DMS79 treated with DMSO at 0.1 percent for 48 hours (cell line): ENCODE measurements at regions not wholly inside any gene's neighbourhood (a gene's known extent, or its start where the extent isn't known, plus 50 kb on each side); places are given as distances from the start of the nearest gene placed in this dataset.

Experiments
- DNase-seq: peaks from one replicate; lab custom pipeline; 2025; lab: John Stamatoyannopoulos, UW

DNA sequence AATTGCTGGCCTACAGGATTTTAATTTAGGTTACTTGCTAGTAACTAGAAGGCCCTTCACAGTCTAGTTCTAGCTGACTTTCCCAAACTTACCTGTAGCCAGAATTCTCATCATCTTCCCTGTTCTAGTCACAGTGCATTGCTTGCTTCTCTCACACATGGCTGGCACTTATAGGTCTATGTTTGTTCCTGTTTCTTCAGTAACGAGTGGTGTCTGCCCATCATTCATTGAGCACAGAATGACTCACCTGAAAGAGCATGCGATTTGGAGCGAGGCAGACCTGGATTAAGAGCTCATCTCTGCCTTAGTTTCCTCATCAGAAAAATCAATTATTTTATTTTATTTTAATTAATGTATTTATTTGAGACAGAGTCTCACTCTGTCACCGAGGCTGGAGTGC lies 201.7 kb upstream of the ANK2 start:
- DNase-seq: no peak

DNA sequence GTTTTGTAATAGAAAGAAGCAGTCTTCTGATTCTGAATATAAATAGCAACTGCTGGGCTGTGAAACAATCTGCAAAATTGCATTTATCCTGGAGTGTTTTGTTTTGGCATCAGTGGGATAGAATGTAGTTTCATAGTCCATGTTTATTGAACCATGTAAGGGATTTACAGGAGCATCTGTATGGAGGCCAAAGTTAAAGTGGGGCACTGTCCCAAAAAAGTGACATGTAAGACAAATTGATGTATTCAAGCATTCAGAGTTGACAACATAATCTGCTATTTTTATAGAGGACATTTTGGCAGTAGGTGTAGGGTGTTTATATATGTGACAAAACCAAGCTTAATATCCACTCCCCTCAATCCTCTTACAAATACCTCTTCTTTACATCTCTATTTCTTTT lies 200.5 kb upstream of the ANK2 start:
- DNase-seq: no peak

DNA sequence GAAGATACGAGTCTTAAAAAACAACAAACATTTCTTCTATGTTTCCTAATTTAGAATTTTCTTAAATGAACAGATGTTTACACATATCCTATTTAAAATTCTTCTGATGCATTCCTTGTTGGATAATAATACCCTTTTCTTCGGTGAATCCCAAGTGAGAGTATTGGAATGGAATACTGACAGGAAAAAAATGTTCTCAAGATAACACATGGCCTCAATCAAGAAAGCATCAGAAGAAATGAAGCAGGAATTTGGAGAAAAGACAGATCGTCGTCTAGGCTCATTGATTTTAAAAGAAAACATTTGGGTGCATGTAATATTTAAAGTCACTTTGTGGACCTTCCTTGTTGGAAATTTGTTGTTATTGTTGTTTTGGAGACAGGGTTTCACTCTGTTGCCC lies 196.9 kb upstream of the ANK2 start:
- no peak for DNase-seq

DNA sequence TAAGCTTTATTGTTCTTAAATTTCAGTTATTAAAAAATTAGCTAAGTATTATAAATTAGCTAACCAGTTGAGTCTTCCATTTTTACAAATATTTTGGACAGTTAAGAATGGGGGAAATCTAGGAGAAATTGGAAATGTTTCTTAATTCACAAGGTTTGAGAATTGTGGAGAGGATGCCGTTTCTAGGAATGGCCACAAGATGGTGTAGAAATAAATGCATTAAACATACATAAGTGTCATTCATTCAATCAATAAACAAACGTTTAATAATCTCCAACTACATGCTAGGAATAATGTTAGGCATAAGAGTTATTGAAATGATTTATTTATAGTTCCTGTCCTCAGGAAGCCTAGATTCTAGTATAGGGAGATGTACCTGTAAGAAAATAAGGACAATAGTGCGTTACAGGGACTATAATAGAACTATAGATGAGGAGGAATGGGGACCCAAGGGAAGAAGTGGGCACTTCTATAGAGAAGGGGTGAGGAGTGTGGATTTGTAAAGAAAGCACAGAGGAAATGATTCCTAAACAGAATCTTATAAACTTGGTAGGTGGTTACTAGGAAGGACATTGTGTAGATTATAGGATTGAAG lies 195.7 kb upstream of the ANK2 start:
- DNase-seq: no peak

DNA sequence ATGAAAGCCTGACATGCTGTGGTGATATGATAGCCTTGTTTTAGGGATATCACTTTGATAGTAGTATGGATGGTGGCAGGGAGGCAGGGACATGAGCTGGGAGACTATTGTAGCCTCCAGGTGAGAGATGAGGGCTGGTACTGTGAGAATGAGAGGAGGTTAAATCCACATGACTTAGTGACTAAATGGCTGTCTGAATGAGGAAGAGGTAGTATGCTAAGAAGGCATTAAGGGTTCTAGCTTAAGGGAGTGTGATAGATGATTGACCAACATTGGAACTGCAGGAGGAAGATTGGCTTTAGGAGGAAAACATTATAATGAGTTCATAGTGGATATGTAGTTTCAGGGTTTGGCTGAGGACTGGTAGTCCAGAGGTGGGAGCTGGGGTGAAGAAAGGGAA lies 195.0 kb upstream of the ANK2 start:
- no peak for DNase-seq

DNA sequence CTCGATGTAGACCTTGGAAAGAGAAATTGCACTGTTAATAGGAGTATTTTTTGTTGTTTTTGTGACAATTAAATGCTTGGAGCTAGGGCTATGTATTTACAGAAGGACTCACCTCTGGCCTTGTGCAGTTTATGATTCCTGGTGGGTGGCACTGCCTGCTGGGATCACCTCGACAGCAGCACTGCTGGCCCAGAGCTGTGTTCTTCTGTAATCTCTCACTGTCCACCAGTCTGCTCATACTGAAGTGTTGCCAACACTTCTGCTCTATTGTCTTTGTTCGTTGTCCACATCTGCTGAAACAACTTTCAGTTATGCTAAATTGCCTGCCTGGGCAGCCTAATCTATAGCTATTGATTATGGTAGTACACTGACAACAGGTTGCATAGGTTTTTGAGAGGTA lies 194.4 kb upstream of the ANK2 start:
- DNase-seq: no peak

DNA sequence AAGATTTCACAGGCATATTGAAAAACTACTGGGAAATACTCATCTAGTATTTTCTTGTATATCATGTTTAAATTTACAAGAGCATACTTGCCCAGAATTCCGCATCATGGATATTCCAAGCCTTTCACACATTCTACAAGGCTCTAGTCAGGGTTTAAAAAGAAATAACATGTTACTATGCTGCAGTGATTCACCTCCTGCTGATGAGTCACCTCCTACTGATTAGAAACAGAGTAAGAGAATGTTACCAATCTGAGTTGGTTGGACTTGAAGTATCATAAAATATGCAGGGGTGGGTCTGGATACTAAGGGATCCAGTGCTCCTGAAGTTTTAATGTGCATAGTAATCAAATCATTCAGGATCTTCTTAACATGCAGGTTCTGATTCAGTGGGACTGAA lies 192.0 kb upstream of the ANK2 start:
- DNase-seq: no peak

DNA sequence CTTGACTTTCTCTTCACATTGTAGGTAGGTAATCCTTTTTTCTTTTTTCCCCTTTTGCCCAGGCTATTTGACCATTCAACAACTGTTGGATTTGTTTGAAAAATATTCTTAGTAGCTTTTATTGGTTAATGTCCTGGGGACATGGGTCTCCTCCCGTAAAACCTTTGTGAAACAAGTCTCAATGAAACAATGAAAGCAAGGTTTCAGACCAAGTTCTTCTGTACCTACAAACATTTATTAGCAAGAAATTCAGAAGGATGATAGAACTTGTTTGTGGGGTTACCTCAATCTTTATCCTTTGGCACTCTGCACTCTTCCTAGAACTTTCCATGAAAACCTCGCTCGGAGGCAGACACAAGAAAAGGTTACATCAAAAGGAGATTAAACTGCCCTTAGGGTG lies 190.7 kb upstream of the ANK2 start:
- DNase-seq: no peak

DNA sequence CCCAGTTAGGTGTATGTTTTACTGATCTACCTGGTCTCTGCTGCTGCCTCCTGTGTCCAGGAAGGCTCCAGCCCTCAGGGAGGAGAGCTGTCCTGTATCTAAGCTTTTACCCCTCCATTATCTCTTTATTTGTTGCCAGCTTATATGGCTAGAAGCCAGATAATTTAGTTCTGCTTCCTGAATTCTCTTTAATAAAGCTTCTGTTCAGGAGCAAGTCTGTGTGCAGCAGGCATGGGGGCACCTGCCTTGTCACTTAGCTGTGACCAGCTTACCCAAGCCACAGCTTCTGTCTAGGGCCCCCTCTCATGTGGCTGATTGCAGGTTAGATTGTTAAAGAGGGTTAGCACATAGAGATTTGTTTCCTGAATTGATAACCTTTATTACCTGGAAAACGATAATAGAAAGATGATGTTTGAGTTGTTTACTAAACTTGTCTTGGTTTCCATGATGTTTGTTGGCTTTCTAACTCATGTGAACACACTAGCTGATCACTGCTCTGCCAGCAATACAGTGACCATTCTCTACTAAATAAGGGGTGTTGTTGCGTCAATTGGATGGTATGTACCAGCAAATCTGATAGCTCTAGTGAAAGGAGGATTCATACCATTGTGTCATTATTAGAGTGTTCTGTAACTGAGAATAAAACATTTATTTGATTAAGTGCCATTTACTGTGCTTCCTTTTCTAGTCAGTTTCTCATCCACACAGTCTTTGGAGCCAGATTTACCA lies 189.8 kb upstream of the ANK2 start:
- no peak for DNase-seq

DNA sequence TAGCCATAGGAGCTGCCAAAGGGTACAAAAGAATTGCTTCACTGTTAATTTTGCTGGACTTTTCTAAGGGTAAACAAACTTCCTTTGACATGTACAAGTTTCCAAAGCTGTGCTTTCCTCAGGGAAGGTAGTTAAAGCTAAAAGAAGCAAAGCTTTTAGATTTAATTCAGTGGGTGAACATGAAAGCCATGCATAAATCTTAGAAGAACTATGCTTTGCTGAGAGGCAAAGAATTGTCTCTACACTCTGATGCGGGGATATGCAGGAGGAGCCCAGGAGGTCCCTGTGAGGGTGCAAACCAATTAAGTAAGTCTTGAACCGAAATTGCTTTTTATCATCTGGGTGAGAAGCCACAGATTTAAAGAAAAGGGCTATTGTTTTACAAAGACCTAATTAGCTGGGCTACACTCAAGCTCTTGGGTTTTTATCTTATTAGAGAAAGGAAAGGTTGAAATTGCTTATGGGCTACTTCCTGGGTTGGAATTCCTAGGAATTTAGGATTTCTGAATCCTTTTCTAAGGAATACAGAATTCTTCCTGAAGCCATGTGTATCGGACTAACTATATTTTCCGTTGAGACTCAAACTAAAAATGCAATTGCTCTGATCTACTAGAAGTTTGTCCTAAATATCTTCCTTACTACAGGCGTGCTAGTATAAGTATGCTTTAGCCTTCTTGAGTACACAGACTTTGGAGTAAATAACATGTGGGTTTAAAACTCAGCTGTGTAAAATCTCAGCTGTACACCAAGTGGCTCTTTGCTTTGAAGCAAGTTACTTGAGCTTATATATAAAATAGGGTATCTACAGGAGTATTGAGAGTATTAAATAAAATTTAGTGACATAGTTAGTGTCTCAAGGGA lies 188.4 kb upstream of the ANK2 start:
- DNase-seq: no peak

DNA sequence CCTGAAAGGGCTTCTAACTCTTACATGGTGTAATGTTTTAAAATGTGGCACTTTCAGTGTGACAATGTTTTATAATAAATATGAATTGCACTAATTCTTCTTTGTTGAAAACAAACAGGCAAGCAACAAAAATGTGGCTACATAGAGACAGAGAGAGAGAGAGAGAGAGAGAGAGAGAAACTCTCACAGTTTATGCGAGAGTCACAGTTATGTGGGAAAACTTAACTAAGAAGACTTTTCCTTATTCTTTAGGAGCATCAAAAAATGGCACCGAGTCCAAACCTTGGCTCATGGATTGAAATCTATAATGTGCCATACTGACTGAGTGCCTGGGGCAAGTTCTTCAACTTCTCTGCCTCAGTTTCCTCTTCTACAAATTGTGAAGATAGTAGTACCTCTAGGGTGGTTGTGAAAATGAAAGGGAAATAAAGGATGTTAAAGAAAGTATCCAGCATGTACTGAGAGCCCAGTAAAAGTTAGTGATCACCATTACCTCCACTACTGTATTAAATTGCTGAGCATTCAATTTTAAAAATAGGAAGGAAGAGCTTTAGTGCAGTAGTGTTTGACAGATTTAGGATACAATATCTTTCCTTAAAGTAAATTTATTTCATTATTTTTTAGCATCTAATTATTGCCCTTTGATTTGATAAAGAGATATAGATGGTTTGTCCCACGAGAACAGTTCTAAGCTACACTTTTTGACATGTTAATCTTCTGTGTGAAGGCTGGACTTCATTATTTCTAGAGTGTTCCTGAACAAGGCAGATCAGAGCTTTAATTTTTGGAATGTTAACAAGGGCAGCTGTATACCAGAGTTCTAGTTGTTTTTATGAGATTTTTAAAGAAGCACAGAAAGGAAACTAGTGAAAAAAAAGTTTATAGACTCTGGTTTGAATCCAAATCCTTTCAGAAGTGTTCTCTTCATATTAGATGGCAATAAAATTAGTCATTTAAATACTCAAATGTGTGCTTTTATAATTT lies 187.5 kb upstream of the ANK2 start:
- no peak for DNase-seq

DNA sequence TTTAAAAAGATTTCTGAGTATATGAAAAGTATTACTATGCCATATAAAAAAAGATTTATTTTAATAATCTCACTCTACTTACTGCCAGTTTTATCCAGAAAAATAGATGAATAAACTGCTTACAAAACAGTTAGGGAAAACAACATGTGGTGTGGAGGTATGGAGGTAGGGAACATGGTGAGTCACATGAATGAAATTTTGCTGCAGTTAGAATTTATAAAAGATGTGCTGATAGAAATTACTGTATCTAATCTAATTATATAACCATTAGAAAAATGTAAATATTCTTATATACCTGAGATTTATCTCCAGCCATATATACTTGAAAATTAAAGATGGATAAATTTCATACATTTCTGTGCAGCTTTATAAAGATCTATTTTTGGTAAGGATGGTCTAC lies 184.0 kb upstream of the ANK2 start:
- no peak for DNase-seq

DNA sequence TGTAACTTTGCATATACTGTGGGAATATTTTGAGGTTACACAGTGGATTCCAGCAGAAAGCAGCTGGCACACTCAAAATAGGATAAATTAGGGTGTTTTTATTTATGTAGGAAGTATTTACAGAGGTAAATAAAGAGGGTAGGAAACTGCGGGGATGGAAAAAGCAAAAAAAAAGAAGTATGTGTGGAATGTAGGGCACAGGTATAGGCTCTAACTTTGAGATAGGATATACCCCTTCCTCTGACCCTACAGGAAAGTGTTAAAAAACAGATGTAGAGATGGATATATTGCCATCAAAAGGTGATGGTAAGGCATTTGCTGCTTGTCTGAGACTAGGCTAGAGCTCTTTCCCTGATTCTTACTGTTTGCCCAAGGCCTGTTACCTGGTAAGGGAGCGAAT lies 173.1 kb upstream of the ANK2 start:
- DNase-seq: no peak

DNA sequence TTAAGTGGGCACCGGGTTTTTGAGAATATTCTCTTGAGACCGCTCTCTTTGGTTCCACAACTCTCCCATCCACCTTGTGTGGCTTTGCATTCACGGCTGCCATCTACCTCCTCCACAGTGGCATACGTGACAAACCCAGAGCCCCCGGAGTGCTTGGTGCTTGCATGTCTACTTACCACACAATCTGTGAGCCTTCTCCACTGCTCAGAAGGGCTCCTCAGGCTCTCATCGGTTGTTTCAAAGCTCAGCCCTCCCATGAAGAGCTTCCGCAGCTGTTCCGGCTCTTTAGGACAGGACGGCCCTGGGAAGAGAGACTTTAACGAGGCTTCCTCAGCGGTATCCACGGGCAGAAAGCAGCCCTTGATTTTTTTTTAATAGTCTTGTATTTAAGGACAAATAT lies 167.6 kb upstream of the ANK2 start:
- no peak for DNase-seq

DNA sequence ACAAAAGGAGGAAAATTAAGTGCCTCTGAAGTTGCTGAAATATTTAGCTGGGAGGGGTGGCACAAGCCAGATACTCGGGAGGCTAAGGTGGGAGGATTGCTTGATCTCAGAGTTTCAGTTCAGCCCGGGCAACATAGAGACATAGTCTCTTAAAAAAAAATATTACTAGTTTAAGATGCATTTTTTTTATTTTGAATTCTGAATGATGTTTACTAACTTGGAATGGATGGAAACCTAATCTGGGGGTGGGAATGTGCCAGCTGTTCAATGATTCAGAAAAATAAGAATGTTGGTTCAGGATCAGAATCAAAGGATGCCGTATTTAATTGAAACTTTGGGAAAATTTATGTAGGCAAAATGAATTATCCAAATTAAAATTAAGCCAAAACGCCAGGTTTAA lies 167.2 kb upstream of the ANK2 start:
- DNase-seq: no peak

DNA sequence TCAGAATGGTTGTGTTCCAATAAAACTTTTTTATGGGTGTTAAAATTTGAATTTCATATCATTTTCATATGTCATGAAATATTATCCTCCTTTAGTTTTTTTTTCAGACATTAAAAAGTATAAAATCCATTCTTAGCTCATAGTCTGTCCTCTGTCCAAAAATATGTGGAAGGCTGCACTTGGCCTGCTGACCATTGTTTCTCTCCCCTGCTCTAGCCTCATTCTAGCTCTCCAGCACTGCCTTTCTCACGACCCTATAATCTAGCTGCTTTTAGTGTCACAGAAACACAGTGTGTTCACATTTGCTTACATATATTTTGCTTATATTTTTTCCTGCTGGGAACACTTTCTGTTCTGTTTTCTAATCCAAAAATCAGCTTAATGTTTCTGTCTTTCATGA lies 165.0 kb upstream of the ANK2 start:
- no peak for DNase-seq

DNA sequence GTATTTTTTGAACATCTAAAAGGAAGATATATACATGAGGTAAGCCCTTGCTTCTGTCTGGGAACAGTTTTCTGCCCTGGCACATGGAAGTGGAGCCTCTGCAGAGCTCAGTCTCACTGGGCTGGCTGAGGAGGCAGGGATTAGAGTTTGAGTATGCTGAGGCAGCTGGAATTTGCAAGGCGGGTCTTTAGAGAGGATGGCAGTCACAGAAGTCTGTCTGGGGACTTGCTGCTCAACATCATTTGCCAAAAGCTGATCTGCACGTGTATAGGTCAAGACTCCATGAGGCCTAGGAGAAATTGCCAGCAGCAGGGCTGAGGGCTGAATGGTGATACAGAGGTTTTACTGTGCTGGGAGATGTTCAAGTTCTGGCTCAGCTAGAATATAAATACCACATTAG lies 163.6 kb upstream of the ANK2 start:
- DNase-seq: no peak

DNA sequence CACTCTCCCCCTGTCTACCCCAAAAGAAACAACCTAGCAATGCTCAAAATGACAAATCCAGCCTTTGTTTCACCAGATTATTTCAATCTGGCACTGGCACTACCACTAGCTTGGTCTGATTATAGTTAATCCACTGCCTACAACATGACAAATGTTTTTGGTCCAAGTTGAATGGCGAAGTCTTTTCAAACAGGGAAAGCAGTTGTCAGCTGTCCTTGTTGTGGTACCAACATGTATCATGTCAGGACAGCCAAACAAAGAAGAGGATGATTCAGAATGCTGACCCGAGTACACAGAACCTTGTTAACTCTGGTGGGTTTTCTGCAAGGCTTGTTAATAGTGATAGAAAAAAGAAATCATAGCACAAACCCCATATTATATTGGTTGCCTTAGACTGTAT lies 160.8 kb upstream of the ANK2 start:
- no peak for DNase-seq

DNA sequence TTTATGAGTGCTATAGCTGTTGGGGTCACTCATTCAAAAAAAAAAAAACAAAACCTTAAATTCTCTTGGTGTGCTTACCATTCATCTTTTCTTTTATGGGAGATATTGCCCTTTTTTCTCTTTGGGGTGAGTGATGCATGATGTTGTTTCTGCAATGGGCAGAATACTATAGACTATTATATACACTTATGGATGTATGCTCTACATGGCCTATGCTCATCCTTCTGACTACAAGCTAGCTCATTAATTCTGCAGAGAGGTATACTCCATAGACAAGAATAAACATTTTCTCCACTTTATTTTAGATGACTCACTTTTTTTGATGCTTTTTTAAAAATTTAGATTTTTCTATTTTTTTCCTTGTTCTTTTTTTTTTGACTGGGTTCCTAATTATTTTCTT lies 160.3 kb upstream of the ANK2 start:
- no peak for DNase-seq

DNA sequence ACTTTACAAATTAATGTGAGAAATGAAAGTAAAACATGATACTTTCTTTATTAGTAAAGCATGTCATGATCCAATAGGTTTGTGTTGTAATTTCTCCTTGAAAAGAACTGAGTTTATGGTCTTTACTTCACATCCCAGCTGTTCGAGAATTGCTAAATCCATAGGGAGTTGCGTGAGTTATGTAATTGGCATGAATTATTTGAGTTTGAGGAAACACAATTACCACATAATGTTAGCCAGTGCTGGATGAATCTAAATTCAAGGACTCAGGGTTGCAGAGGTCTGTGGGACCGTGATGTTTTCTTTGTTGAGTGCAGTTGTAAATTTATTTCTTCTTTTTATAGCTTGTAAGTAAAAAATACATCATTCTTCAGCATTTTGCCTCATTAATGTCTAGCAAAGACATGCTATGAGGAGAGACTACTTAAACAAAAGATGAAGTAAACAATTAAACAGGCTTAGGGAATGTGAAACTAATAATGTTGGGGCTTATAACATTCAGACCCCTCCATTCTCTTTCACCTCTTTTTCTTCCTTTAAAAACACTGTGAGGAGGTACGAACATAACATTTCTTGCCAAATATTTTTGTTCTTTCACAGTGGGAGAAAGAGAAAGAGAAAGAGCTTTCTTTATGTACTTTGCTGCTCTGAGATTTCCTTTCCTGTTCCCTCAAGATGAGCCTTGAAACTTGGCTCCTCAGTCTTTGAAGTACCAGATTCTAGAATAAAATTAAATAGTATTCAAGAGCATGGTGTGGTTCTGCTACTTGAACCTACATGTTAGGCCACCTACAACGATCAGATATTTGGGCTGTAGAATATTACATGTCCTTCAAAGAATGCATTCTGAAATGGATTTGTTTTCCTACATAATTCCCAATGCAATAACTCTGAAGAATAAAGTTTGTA lies 159.6 kb upstream of the ANK2 start:
- no peak for DNase-seq

DNA sequence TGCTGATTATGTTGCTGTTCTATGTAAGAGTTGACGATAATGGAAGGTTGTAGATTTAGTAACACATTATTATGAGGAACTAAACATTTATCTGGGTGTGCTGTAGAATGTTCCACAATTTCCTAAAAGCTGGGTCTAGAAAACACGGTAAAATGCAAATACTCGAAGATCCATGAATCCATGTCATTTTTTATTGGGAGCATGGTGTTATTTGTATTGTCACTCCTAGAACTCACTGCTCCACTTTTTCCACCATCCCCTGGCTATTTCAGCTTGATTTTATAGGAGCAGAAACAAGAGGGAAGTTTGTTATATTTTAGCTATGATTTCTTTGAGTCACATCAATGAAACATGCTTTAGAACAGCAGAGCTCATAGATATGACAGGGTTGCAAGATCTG lies 155.0 kb upstream of the ANK2 start:
- DNase-seq: no peak
